SK-N-SH treated with all-trans-retinoic acid at 6 μM for 48 hours (cell line): ENCODE measurements at regions not wholly inside any gene's neighbourhood (a gene's known extent, or its start where the extent isn't known, plus 50 kb on each side); places are given as distances from the start of the nearest gene placed in this dataset.
"Not testable (repeated sequence)": the region's sequence is repeated elsewhere in the genome, so short reads cannot be mapped to it uniquely, and the experiment has no call there.

ENCODE experiments used
- ARNTL ChIP-seq: fragments of 450-650 bp; formaldehyde crosslinking; IDR thresholded peaks from 2 replicates; pipeline ENCODE4 v1.5.0; 2020; ENCODE audit warnings: low read depth, mild to moderate bottlenecking, moderate library complexity, borderline replicate concordance
- ESRRG ChIP-seq: fragments of 250-450 bp; sonication (Bioruptor Pico); IDR thresholded peaks from 2 replicates; pipeline ENCODE4 v1.6.1; 2021; ENCODE audit warnings: mild to moderate bottlenecking
- PATZ1 ChIP-seq: fragments of 250-450 bp; sonication (Bioruptor Pico); IDR thresholded peaks from 2 replicates; pipeline ENCODE4 v1.8.0; 2020; ENCODE audit warnings: mild to moderate bottlenecking, moderate library complexity, borderline replicate concordance
- POU6F1 ChIP-seq: fragments of 250-450 bp; sonication (Bioruptor Pico); IDR thresholded peaks from 2 replicates; pipeline ENCODE4 v1.8.0; 2021; ENCODE audit warnings: low read depth, mild to moderate bottlenecking, moderate library complexity, borderline replicate concordance
- PPARA ChIP-seq: fragments of 250-450 bp; sonication (Bioruptor Pico); IDR thresholded peaks from 2 replicates; pipeline ENCODE4 v1.5.0; 2020; ENCODE audit warnings: mild to moderate bottlenecking, borderline replicate concordance
- RARB ChIP-seq: fragments of 250-450 bp; sonication (Bioruptor Pico); IDR thresholded peaks from 2 replicates; pipeline ENCODE4 v1.8.0; 2021; ENCODE audit warnings: mild to moderate bottlenecking, moderate library complexity
- TOX ChIP-seq: fragments of 250-450 bp; sonication (Bioruptor Pico); IDR thresholded peaks from 2 replicates; pipeline ENCODE4 v1.8.0; 2021; ENCODE audit warnings: mild to moderate bottlenecking, moderate library complexity, borderline replicate concordance
- ZC3H10 ChIP-seq: fragments of 250-450 bp; sonication (Bioruptor Pico); IDR thresholded peaks from 2 replicates; pipeline ENCODE4 v1.5.1; 2021; ENCODE audit warnings: mild to moderate bottlenecking, moderate library complexity
- ZFP3 ChIP-seq: fragments of 250-450 bp; sonication (Bioruptor Pico); IDR thresholded peaks from 2 replicates; pipeline ENCODE4 v1.5.0; 2020; ENCODE audit warnings: mild to moderate bottlenecking, moderate library complexity
- ZFP30 ChIP-seq: fragments of 450-650 bp; formaldehyde crosslinking; IDR thresholded peaks from 2 replicates; pipeline ENCODE4 v1.5.0; 2022; ENCODE audit warnings: mild to moderate bottlenecking, moderate library complexity
- ZNF565 ChIP-seq: fragments of 450-650 bp; formaldehyde crosslinking; conservative IDR thresholded peaks from 2 replicates; pipeline ENCODE4 v1.5.0; 2020; ENCODE audit warnings: low read depth, mild to moderate bottlenecking, moderate library complexity
- ZNF70 ChIP-seq: fragments of 450-650 bp; formaldehyde crosslinking; IDR thresholded peaks from 2 replicates; pipeline ENCODE4 v1.5.0; 2020; ENCODE audit warnings: mild to moderate bottlenecking, moderate library complexity
- TF ChIP-seq, protein P1 (sequence below): fragments of 250-450 bp; sonication (Bioruptor Pico); IDR thresholded peaks from 2 replicates; pipeline ENCODE4 v1.5.1; 2020; ENCODE audit warnings: low read depth, mild to moderate bottlenecking, moderate library complexity
- TF ChIP-seq, protein P2 (sequence below): fragments of 250-450 bp; sonication (Bioruptor Pico); IDR thresholded peaks from 2 replicates; pipeline ENCODE4 v1.5.1; 2021; ENCODE audit warnings: mild to moderate bottlenecking, moderate library complexity

GRCh38 chr7:98736461-98736860 is 119.4 kb downstream of the NPTX2 start:
- TF ChIP-seq ZFP30 (CRISPR knock-in tag); POU6F1 (CRISPR knock-in tag); TOX; ARNTL (CRISPR knock-in tag); RARB; ZNF565 (CRISPR knock-in tag); ZFP3 (CRISPR knock-in tag); PATZ1 (CRISPR knock-in tag); ESRRG (CRISPR knock-in tag); ZNF70 (CRISPR knock-in tag); ZC3H10 (CRISPR knock-in tag); PPARA (CRISPR knock-in tag): not testable (repeated sequence)
- TF ChIP-seq, protein P1, sequence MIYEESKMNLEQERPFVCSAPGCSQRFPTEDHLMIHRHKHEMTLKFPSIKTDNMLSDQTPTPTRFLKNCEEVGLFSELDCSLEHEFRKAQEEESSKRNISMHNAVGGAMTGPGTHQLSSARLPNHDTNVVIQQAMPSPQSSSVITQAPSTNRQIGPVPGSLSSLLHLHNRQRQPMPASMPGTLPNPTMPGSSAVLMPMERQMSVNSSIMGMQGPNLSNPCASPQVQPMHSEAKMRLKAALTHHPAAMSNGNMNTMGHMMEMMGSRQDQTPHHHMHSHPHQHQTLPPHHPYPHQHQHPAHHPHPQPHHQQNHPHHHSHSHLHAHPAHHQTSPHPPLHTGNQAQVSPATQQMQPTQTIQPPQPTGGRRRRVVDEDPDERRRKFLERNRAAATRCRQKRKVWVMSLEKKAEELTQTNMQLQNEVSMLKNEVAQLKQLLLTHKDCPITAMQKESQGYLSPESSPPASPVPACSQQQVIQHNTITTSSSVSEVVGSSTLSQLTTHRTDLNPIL (CRISPR knock-in tag): not testable (repeated sequence)
- TF ChIP-seq, protein P2, sequence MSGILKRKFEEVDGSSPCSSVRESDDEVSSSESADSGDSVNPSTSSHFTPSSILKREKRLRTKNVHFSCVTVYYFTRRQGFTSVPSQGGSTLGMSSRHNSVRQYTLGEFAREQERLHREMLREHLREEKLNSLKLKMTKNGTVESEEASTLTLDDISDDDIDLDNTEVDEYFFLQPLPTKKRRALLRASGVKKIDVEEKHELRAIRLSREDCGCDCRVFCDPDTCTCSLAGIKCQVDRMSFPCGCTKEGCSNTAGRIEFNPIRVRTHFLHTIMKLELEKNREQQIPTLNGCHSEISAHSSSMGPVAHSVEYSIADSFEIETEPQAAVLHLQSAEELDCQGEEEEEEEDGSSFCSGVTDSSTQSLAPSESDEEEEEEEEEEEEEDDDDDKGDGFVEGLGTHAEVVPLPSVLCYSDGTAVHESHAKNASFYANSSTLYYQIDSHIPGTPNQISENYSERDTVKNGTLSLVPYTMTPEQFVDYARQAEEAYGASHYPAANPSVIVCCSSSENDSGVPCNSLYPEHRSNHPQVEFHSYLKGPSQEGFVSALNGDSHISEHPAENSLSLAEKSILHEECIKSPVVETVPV: not testable (repeated sequence)
